ENCODE measurements at regions not wholly inside any gene's neighbourhood (a gene's known extent, or its start where the extent isn't known, plus 50 kb on each side); places are given as distances from the start of the nearest gene placed in this dataset.

DNA sequence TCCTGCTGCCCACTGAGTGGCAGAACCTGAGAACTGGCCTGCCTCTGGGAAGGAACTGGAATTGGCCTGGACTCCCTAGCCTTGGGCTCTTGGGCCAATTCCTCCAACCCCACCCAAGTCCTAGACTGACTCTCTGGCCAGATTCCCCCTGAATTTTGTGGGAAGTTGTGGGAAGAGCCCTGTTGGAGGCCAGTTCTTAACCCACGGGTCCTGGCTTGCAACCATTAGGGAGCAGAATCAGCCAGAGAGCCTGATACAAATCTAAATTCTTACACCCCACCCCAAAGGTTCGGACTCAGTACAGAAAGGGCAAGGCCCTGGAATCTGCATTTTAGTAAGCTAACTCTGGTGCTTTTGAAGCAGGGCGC is 125.3 kb upstream of the SLC25A48 start:
- no peak overlapping the region for H3K27ac ChIP-seq (ENCODE audit: low read depth, low read length)
- no peak overlapping the region for H3K4me2 ChIP-seq (ENCODE audit: low read length)
- H2BK15ac ChIP-seq (replicated peaks; ENCODE audit: low read depth): no peak overlapping the region
- no peak overlapping the region for H3K4me3 ChIP-seq (ENCODE audit: low read length)
- no peak overlapping the region for H3K4ac ChIP-seq (ENCODE audit: low read depth, low read length)
- H2BK5ac ChIP-seq (ENCODE audit: low read length): no peak overlapping the region
- no peak overlapping the region for H2BK120ac ChIP-seq (ENCODE audit: low read depth, low read length)
- H3K23ac ChIP-seq (ENCODE audit: low read length): no peak overlapping the region
- WGBS (ENCODE audit: extremely low coverage, insufficient coverage, low lambda C conversion rate): no CpG with 5 or more reads among the region's 3 CpGs
- H3K36me3 ChIP-seq (ENCODE audit: control insufficient read depth, insufficient read depth, low read length): no peaks in the 10 kb centered on the region
- H4K5ac ChIP-seq (ENCODE audit: low read length): no peak overlapping the region
- no peak overlapping the region for H3K9ac ChIP-seq (ENCODE audit: low read length)
- no peaks in the 10 kb centered on the region for H3K79me1 ChIP-seq (ENCODE audit: low read length)
- no peaks in the 10 kb centered on the region for H3K79me2 ChIP-seq (ENCODE audit: control insufficient read depth, insufficient read depth, low read length)
- no peak overlapping the region for H4K8ac ChIP-seq (ENCODE audit: low read depth, low read length)
- no peak overlapping the region for H3K56ac ChIP-seq (ENCODE audit: low read length)
- H3K18ac ChIP-seq (ENCODE audit: low read length): no peak overlapping the region
- H2AK5ac ChIP-seq (ENCODE audit: low read length): no peak overlapping the region
- no peak for DNase-seq
- H3K27me3 ChIP-seq (ENCODE audit: insufficient read depth, low read length, poor library complexity): no peaks in the 10 kb centered on the region
- H3K4me1 ChIP-seq (ENCODE audit: control insufficient read depth, low read depth, low read length): peaks cover 5% of the 10 kb centered on the region

GRCh38 chr5:135708481-135709207 is 125.8 kb upstream of the SLC25A48 start:
- H3K27me3 ChIP-seq (ENCODE audit: insufficient read depth, low read length, poor library complexity): no peaks in the 10 kb centered on the region
- no peak overlapping the region for H3K23ac ChIP-seq (ENCODE audit: low read length)
- peaks cover 5% of the 10 kb centered on the region for H3K4me1 ChIP-seq (ENCODE audit: control insufficient read depth, low read depth, low read length)
- H3K36me3 ChIP-seq (ENCODE audit: control insufficient read depth, insufficient read depth, low read length): no peaks in the 10 kb centered on the region
- no peak overlapping the region for H3K4ac ChIP-seq (ENCODE audit: low read depth, low read length)
- no CpG with 5 or more reads among the region's 3 CpGs for WGBS (ENCODE audit: extremely low coverage, insufficient coverage, low lambda C conversion rate)
- no peak overlapping the region for H4K5ac ChIP-seq (ENCODE audit: low read length)
- no peak overlapping the region for H4K8ac ChIP-seq (ENCODE audit: low read depth, low read length)
- H3K56ac ChIP-seq (ENCODE audit: low read length): no peak overlapping the region
- no peak overlapping the region for H2BK5ac ChIP-seq (ENCODE audit: low read length)
- H3K9ac ChIP-seq (ENCODE audit: low read length): no peak overlapping the region
- no peak for DNase-seq
- H2AK5ac ChIP-seq (ENCODE audit: low read length): no peak overlapping the region
- H3K79me1 ChIP-seq (ENCODE audit: low read length): no peaks in the 10 kb centered on the region
- H3K27ac ChIP-seq (ENCODE audit: low read depth, low read length): no peak overlapping the region
- no peak overlapping the region for H2BK15ac ChIP-seq (replicated peaks; ENCODE audit: low read depth)
- H3K4me2 ChIP-seq (ENCODE audit: low read length): no peak overlapping the region
- H2BK120ac ChIP-seq (ENCODE audit: low read depth, low read length): no peak overlapping the region
- H3K79me2 ChIP-seq (ENCODE audit: control insufficient read depth, insufficient read depth, low read length): no peaks in the 10 kb centered on the region
- no peak overlapping the region for H3K18ac ChIP-seq (ENCODE audit: low read length)
- H3K4me3 ChIP-seq (ENCODE audit: low read length): no peak overlapping the region

DNA sequence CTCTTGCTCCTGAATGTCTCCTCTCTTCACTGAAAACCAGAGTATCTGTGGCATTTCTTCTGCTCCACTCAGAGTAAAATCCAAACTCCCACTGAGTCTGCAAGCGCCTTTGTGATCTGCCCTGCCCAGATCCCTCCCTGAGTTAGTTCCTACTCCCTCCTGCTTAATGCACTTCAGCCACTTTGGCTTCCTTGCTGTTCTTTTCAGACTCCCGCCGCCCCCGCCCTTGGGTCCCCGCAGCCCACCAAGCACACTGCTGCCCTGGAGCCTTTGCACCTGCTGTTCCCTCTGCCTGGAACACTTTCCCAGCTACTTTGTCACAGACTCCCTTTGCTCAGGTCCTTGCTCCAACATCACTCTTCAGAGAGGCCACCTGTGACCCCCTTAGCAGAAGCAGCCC is 127.2 kb upstream of the SLC25A48 start:
- Histone ChIP-seq H3K18ac (ENCODE audit: low read length) (no peak overlapping the region), H3K4me1 (ENCODE audit: control insufficient read depth, low read depth, low read length) (peaks cover under 1% of the 10 kb centered on the region), H2BK5ac (ENCODE audit: low read length) (no peak overlapping the region), H3K79me2 (ENCODE audit: control insufficient read depth, insufficient read depth, low read length) (no peaks in the 10 kb centered on the region), H2BK15ac (replicated peaks; ENCODE audit: low read depth) (no peak overlapping the region), H3K36me3 (ENCODE audit: control insufficient read depth, insufficient read depth, low read length) (no peaks in the 10 kb centered on the region), H3K23ac (ENCODE audit: low read length) (no peak overlapping the region), H4K5ac (ENCODE audit: low read length) (no peak overlapping the region), H3K27ac (ENCODE audit: low read depth, low read length) (no peak overlapping the region), H2BK120ac (ENCODE audit: low read depth, low read length) (no peak overlapping the region), H3K56ac (ENCODE audit: low read length) (no peak overlapping the region), H4K8ac (ENCODE audit: low read depth, low read length) (no peak overlapping the region), H3K4me3 (ENCODE audit: low read length) (no peak overlapping the region), H3K79me1 (ENCODE audit: low read length) (no peaks in the 10 kb centered on the region), H2AK5ac (ENCODE audit: low read length) (no peak overlapping the region), H3K27me3 (ENCODE audit: insufficient read depth, low read length, poor library complexity) (no peaks in the 10 kb centered on the region), H3K9ac (ENCODE audit: low read length) (no peak overlapping the region), H3K4me2 (ENCODE audit: low read length) (no peak overlapping the region), H3K4ac (ENCODE audit: low read depth, low read length) (no peak overlapping the region)
- DNase-seq: no peak
- no CpG with 5 or more reads among the region's 5 CpGs for WGBS (ENCODE audit: extremely low coverage, insufficient coverage, low lambda C conversion rate)

- WGBS (ENCODE audit: extremely low coverage, insufficient coverage, low lambda C conversion rate): no CpG with 5 or more reads among the region's 4 CpGs
- H3K27me3 ChIP-seq (ENCODE audit: insufficient read depth, low read length, poor library complexity): no peaks in the 10 kb centered on the region
- no peak overlapping the region for H3K18ac ChIP-seq (ENCODE audit: low read length)
- H2AK5ac ChIP-seq (ENCODE audit: low read length): no peak overlapping the region
- H3K79me1 ChIP-seq (ENCODE audit: low read length): no peaks in the 10 kb centered on the region
- no peak overlapping the region for H3K56ac ChIP-seq (ENCODE audit: low read length)
- no peak overlapping the region for H2BK5ac ChIP-seq (ENCODE audit: low read length)
- no peaks in the 10 kb centered on the region for H3K36me3 ChIP-seq (ENCODE audit: control insufficient read depth, insufficient read depth, low read length)
- no peak overlapping the region for H4K8ac ChIP-seq (ENCODE audit: low read depth, low read length)
- H3K4me1 ChIP-seq (ENCODE audit: control insufficient read depth, low read depth, low read length): no peaks in the 10 kb centered on the region
- no peak overlapping the region for H2BK15ac ChIP-seq (replicated peaks; ENCODE audit: low read depth)
- no peak overlapping the region for H3K27ac ChIP-seq (ENCODE audit: low read depth, low read length)
- no peak overlapping the region for H3K4ac ChIP-seq (ENCODE audit: low read depth, low read length)
- no peak overlapping the region for H3K4me2 ChIP-seq (ENCODE audit: low read length)
- H2BK120ac ChIP-seq (ENCODE audit: low read depth, low read length): no peak overlapping the region
- no peak overlapping the region for H4K5ac ChIP-seq (ENCODE audit: low read length)
- DNase-seq: no peak
- no peak overlapping the region for H3K4me3 ChIP-seq (ENCODE audit: low read length)
- H3K23ac ChIP-seq (ENCODE audit: low read length): no peak overlapping the region
- no peaks in the 10 kb centered on the region for H3K79me2 ChIP-seq (ENCODE audit: control insufficient read depth, insufficient read depth, low read length)
- no peak overlapping the region for H3K9ac ChIP-seq (ENCODE audit: low read length)
Measured at GRCh38 chr5:135706893-135707292, 127.6 kb upstream of the SLC25A48 start.

- H2AK5ac ChIP-seq (ENCODE audit: low read length): no peak overlapping the region
- H3K4me2 ChIP-seq (ENCODE audit: low read length): no peak overlapping the region
- no peaks in the 10 kb centered on the region for H3K79me1 ChIP-seq (ENCODE audit: low read length)
- no CpG with 5 or more reads among the region's 8 CpGs for WGBS (ENCODE audit: extremely low coverage, insufficient coverage, low lambda C conversion rate)
- H2BK120ac ChIP-seq (ENCODE audit: low read depth, low read length): no peak overlapping the region
- H4K5ac ChIP-seq (ENCODE audit: low read length): no peak overlapping the region
- no peak overlapping the region for H2BK5ac ChIP-seq (ENCODE audit: low read length)
- no peak overlapping the region for H3K18ac ChIP-seq (ENCODE audit: low read length)
- no peaks in the 10 kb centered on the region for H3K27me3 ChIP-seq (ENCODE audit: insufficient read depth, low read length, poor library complexity)
- no peak overlapping the region for H3K4ac ChIP-seq (ENCODE audit: low read depth, low read length)
- no peak overlapping the region for H3K4me3 ChIP-seq (ENCODE audit: low read length)
- no peak overlapping the region for H3K56ac ChIP-seq (ENCODE audit: low read length)
- H3K27ac ChIP-seq (ENCODE audit: low read depth, low read length): no peak overlapping the region
- H3K79me2 ChIP-seq (ENCODE audit: control insufficient read depth, insufficient read depth, low read length): no peaks in the 10 kb centered on the region
- no peak for DNase-seq
- no peak overlapping the region for H2BK15ac ChIP-seq (replicated peaks; ENCODE audit: low read depth)
- no peaks in the 10 kb centered on the region for H3K36me3 ChIP-seq (ENCODE audit: control insufficient read depth, insufficient read depth, low read length)
- no peak overlapping the region for H3K9ac ChIP-seq (ENCODE audit: low read length)
- no peaks in the 10 kb centered on the region for H3K4me1 ChIP-seq (ENCODE audit: control insufficient read depth, low read depth, low read length)
- no peak overlapping the region for H3K23ac ChIP-seq (ENCODE audit: low read length)
- no peak overlapping the region for H4K8ac ChIP-seq (ENCODE audit: low read depth, low read length)
Measured at GRCh38 chr5:135706474-135706873, 127.7 kb upstream of the CXCL14 start.

DNA sequence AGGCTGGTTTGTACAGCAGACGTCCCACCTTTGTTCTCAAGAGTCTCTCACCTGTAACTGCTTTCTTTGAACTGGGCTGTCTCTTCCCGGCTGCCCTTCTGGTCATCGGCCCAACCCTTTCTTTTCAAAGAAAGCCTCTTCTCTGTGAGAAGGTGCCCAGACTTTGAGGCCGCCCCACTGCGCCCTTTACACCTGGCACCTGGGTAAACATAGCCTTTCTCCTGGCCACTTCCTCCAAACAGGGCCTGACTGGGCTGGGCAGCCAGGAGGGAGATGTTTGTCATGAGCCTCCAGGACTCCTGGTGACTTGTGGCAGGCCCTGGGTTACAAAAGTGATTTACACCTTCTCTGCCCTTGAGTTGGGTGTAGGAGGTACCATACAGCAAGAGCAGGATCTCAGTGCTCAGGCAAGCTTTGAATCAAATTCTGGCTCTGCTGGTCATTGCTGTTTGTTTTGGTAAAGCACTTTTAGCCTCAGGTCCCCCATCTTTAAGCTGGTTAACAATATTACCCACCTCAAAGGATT is 127.2 kb upstream of the CXCL14 start:
- no peak overlapping the region for H3K4me3 ChIP-seq (ENCODE audit: low read length)
- no peak overlapping the region for H3K56ac ChIP-seq (ENCODE audit: low read length)
- H3K36me3 ChIP-seq (ENCODE audit: control insufficient read depth, insufficient read depth, low read length): no peaks in the 10 kb centered on the region
- no peak overlapping the region for H2BK15ac ChIP-seq (replicated peaks; ENCODE audit: low read depth)
- no peak overlapping the region for H3K23ac ChIP-seq (ENCODE audit: low read length)
- H3K9ac ChIP-seq (ENCODE audit: low read length): no peak overlapping the region
- no CpG with 5 or more reads among the region's 5 CpGs for WGBS (ENCODE audit: extremely low coverage, insufficient coverage, low lambda C conversion rate)
- no peak overlapping the region for H3K4ac ChIP-seq (ENCODE audit: low read depth, low read length)
- no peak for DNase-seq
- no peak overlapping the region for H2BK5ac ChIP-seq (ENCODE audit: low read length)
- no peak overlapping the region for H3K27ac ChIP-seq (ENCODE audit: low read depth, low read length)
- no peaks in the 10 kb centered on the region for H3K27me3 ChIP-seq (ENCODE audit: insufficient read depth, low read length, poor library complexity)
- H4K5ac ChIP-seq (ENCODE audit: low read length): no peak overlapping the region
- H2AK5ac ChIP-seq (ENCODE audit: low read length): no peak overlapping the region
- no peaks in the 10 kb centered on the region for H3K79me1 ChIP-seq (ENCODE audit: low read length)
- H3K4me2 ChIP-seq (ENCODE audit: low read length): no peak overlapping the region
- no peaks in the 10 kb centered on the region for H3K4me1 ChIP-seq (ENCODE audit: control insufficient read depth, low read depth, low read length)
- no peak overlapping the region for H3K18ac ChIP-seq (ENCODE audit: low read length)
- no peak overlapping the region for H4K8ac ChIP-seq (ENCODE audit: low read depth, low read length)
- no peaks in the 10 kb centered on the region for H3K79me2 ChIP-seq (ENCODE audit: control insufficient read depth, insufficient read depth, low read length)
- no peak overlapping the region for H2BK120ac ChIP-seq (ENCODE audit: low read depth, low read length)
